Heart right ventricle (tissue), 16 donors: ENCODE measurements at regions not wholly inside any gene's neighbourhood (a gene's known extent, or its start where the extent isn't known, plus 50 kb on each side); places are given as distances from the start of the nearest gene placed in this dataset.

Source experiments
- ATAC-seq, 8 donors: fragments of 200-7000 bp; cut with Tn5 transposase; one replicate each; pipeline ENCODE4 v1.9.1; 2020; ENCODE audit warnings: mild to moderate bottlenecking in 8 of 8, moderate library complexity in 8 of 8, moderate number of reproducible peaks in 1 of 8
- DNase-seq, 2 donors: peaks; one replicate each; pipeline ENCODE4 v3.0.0-alpha.2; 2020
- H3K27ac ChIP-seq, 10 donors: fragments of 200-600 bp; sonication (generic) in 2 of 10; one replicate each; pipeline versions ENCODE4 v1.5.0 to v1.8.0; 2020 to 2022; ENCODE audit warnings: mild to moderate bottlenecking in 3 of 10
- H3K27me3 ChIP-seq, 7 donors: fragments of 200-600 bp; one replicate each; pipeline ENCODE4 v1.8.0; 2021 to 2022; ENCODE audit warnings: mild to moderate bottlenecking in 2 of 7
- H3K36me3 ChIP-seq, 9 donors: fragments of 200-600 bp; sonication (generic) in 1 of 9; one replicate each; pipeline versions ENCODE4 v1.5.0 to v1.8.0; 2020 to 2022; ENCODE audit warnings: mild to moderate bottlenecking in 2 of 9
- H3K4me1 ChIP-seq, 9 donors: fragments of 200-600 bp; sonication (generic) in 1 of 9; one replicate each; pipeline versions ENCODE4 v1.5.0 to v1.8.0; 2020 to 2022; ENCODE audit warnings: mild to moderate bottlenecking in 4 of 9
- H3K4me3 ChIP-seq, 10 donors: fragments of 200-600 bp; sonication (generic) in 2 of 10; one replicate each; pipeline versions ENCODE4 v1.5.0 to v1.8.0; 2020 to 2022; ENCODE audit warnings: mild to moderate bottlenecking in 7 of 10, moderate library complexity in 2 of 10
- H3K9me3 ChIP-seq, 11 donors: fragments of 200-600 bp in 10 of 11; sonication (generic) in 2 of 11; one replicate each; pipeline versions ENCODE4 v1.5.0 to v1.8.0; 2013 to 2022; ENCODE audit warnings: mild to moderate bottlenecking in 2 of 11, control low read depth in 1 of 11, moderate library complexity in 1 of 11
- WGBS, 2 donors: extraction: QIAGEN DNeasy Blood & Tissue Kit; methylation state at CpG; one replicate each; pipeline ENCODE4 v1.1.7; 2013; ENCODE audit warnings: inconsistent platforms in 1 of 2; 5-methylcytosine and 5-hydroxymethylcytosine counted together
- intact Hi-C, 10 donors: fragments of 100-400 bp; cut with DNase I; formaldehyde crosslinking; loops; one replicate each; pipeline versions ENCODE4 v1.11.1 to v1.14.2; 2022
- TF ChIP-seq, protein P1 (sequence below), 9 donors: fragments of 200-600 bp; sonication (generic) in 2 of 9; IDR thresholded peaks; one replicate each; pipeline versions ENCODE4 v1.5.0 to v1.8.0; 2021 to 2022; ENCODE audit warnings: antibody characterized with exemption in 9 of 9, mild to moderate bottlenecking in 5 of 9, moderate library complexity in 1 of 9
- donor health status: Arrhythmogenic right ventricular cardiomyopathy.
- donor health status: ischemic (EF 13 %, LVEDD 7.1; RV severe dilation, severe dysfunction).
- donor health status: healthy with polysubstance abuse.
- donor health status: DM: no; HTN: yes; CAD: no.
- donor health status: DM: no; HTN: no; CAD: no.
- donor health status: ischemic (EF 25% LVEDD 6.9; RV normal size, moderate dysfunction).
- donor health status: ischemic (EF 25% LVEDD 5.7; RV mildly dilated, moderate dysfunction).
- donor health status: healthy.
- donor health status: DM: yes; HTN: yes; CAD: no.
- donor health status: Ischemic cardiomyopathy.
- donor health status: ischemic (EF 35%, LVEDD 5.7; RV mildly dilated, moderate dysfunction).
- donor health status: nonischemic (EF 11% LVEDD 7.7; RV severe dilation, severe dysfunction).
- donor health status: DM: yes; HTN: yes; CAD: no.
- donor health status: PGD.
- donor health status: ischemic (EF 29% LVEDD 5.4; RV normal size, mild dysfunction).
- donor health status: nonischemic (EF 23%, LVEDD 6.1; RV moderate dilation, normal function).

DNA sequence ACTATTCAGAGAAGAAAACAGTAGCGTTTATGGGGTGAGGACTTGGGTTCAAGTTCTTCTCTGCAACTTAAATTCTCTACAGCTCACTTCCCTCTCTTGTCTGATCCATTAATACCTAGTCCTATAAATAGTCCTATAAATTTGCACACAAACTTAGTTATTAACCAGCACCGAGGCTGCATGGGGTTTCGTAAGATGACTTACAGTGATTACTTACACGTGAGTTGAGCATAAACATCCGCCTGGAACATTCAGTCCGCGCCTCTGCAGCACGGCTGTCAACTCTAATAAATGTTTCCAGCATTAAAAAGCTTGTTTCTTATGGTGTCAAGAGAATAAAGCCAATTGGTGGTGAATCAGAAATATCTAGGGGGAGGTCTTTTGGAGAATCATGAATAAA lies 103.0 kb upstream of the ENPP6 start:
- Histone ChIP-seq H3K27ac (no peak overlapping the region), H3K36me3 (no peaks in the 10 kb centered on the region), H3K4me1 (peaks cover 0 to 6% (median 0%) of the 10 kb centered on the region in 9 donors), H3K27me3 (no peaks in the 10 kb centered on the region), H3K9me3 (no peaks in the 10 kb centered on the region), H3K4me3 (no peak overlapping the region)
- intact Hi-C loops, result no loop called here
- no peak for DNase-seq
- TF ChIP-seq, protein P1, sequence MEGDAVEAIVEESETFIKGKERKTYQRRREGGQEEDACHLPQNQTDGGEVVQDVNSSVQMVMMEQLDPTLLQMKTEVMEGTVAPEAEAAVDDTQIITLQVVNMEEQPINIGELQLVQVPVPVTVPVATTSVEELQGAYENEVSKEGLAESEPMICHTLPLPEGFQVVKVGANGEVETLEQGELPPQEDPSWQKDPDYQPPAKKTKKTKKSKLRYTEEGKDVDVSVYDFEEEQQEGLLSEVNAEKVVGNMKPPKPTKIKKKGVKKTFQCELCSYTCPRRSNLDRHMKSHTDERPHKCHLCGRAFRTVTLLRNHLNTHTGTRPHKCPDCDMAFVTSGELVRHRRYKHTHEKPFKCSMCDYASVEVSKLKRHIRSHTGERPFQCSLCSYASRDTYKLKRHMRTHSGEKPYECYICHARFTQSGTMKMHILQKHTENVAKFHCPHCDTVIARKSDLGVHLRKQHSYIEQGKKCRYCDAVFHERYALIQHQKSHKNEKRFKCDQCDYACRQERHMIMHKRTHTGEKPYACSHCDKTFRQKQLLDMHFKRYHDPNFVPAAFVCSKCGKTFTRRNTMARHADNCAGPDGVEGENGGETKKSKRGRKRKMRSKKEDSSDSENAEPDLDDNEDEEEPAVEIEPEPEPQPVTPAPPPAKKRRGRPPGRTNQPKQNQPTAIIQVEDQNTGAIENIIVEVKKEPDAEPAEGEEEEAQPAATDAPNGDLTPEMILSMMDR (IDR thresholded peaks at IDR 0.05), result no peak
- WGBS, 2 donors, result 93% methylated on average over 8 of the region's 8 CpGs
- no peak for ATAC-seq

DNA sequence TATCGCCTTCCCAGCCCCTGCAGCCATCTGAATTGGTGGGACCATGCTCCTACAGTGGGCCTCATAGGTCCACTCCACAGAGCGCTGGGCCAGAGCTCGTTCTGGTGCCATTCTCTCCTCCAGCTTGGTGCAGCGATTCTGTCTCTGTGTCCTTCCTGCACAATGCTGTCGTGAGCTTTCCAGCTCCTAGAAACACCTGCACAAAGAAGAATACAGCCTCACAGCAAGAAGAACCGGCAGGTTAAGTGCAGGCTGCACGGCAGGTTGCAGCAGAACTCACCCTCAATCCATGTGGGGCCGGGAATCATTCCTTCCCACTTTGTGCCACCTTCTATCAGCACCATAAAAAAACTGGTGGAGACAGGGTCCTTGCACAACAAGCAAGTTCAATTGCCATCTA lies 101.2 kb upstream of the ENPP6 start:
- TF ChIP-seq, protein P1 (IDR thresholded peaks at IDR 0.05), result no peak
- ATAC-seq, result no peak
- Histone ChIP-seq H3K4me3 (no peak overlapping the region), H3K27me3 (no peaks in the 10 kb centered on the region), H3K9me3 (no peaks in the 10 kb centered on the region), H3K4me1 (peaks cover 0 to 11% (median 0%) of the 10 kb centered on the region in 9 donors), H3K36me3 (no peaks in the 10 kb centered on the region), H3K27ac (no peak overlapping the region)
- no peak for DNase-seq
- 96 to 97% methylated on average over 8 of the region's 8 CpGs for WGBS, 2 donors
- intact Hi-C loops, result no loop called here

DNA sequence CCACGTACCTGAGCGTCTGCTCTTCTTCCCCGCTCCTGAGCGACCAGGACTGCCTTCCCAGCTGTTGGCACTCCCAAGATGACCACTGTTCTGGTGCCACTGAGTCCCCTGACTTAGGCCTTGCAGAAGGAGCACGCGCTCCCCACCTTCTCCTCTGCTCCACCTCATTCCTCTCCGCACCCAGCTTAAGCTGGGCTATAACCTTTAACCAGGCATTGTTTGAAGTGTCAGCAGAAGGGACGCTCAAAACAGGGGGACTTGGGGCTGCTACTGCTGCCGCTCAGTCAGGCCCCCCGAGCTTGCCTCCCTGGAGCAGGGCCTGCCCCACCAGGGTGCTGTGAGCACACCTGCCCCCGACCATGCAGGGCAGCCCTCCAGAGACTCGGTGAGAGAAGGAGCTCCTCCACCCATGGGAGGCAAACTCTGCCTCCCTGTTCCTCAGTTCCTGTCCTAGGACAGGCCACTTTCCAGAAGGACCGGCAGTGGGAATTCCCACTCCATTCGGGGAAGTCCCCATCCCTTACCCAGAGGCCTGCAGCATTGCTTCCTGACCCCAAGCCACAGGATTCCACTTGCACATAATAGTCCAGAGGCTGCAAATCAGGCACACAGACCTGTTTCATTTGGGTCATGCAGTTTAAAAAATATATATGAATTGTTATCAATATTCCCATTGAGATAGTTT lies 99.7 kb upstream of the ENPP6 start:
- 76 to 77% methylated on average over 14 of the region's 14 CpGs for WGBS, 2 donors
- peak in 4 of 8 donors; percentile 55 to 70 (median 60) for ATAC-seq
- no peak overlapping the region for H3K27ac ChIP-seq
- no peak overlapping the region for H3K4me3 ChIP-seq
- TF ChIP-seq, protein P1 (IDR thresholded peaks at IDR 0.05), result no peak
- no peaks in the 10 kb centered on the region for H3K27me3 ChIP-seq
- H3K36me3 ChIP-seq, result no peaks in the 10 kb centered on the region
- intact Hi-C loops, result no loop called here
- H3K4me1 ChIP-seq, result peaks cover 0 to 16% (median 0%) of the 10 kb centered on the region in 9 donors
- no peak for DNase-seq
- H3K9me3 ChIP-seq, result no peaks in the 10 kb centered on the region

DNA sequence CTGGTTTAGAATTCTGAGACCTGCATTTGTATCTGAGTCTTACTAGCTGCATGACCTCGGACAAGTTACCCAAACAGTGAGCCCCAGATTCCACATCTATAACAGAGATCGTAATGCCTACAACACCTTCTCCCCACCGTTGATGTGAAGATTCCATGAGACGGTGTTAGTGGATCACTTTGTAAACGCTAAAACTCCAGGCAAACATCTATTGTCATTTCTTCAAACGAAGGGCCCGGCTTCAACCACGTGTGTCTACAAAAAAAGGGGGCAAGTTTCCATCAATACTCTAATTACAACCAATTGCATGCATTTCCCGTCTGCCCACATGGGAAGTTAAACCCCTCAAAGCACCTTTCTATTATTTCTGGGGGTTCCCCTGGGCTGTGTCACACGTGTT lies 99.1 kb upstream of the ENPP6 start:
- Histone ChIP-seq H3K27me3 (no peaks in the 10 kb centered on the region), H3K36me3 (no peaks in the 10 kb centered on the region), H3K4me3 (no peak overlapping the region), H3K9me3 (no peaks in the 10 kb centered on the region), H3K4me1 (peaks cover 0 to 16% (median 0%) of the 10 kb centered on the region in 9 donors), H3K27ac (no peak overlapping the region)
- TF ChIP-seq, protein P1 (IDR thresholded peaks at IDR 0.05), result no peak
- ATAC-seq (no peak), DNase-seq (no peak)
- WGBS, 2 donors, result 89 to 95% methylated on average over 10 of the region's 10 CpGs
- intact Hi-C loops, result no loop called here
